SU-DHL-6 (cell line): ENCODE measurements at regions not wholly inside any gene's neighbourhood (a gene's known extent, or its start where the extent isn't known, plus 50 kb on each side); places are given as distances from the start of the nearest gene placed in this dataset.

Experiments
- CTCF ChIP-seq: fragments of 200-600 bp; sonication (generic); IDR thresholded peaks from one replicate; pipeline ENCODE4 v1.5.1; 2017; ENCODE audit warnings: antibody characterized with exemption, mild to moderate bottlenecking, low read length, moderate library complexity; ENCODE audit not compliant: insufficient read depth, poor library complexity, severe bottlenecking
- EZH2phosphoT487 ChIP-seq: fragments of 200-600 bp; sonication (generic), shearing (Covaris generic); conservative IDR thresholded peaks from 2 replicates; pipeline ENCODE4 v1.6.1; 2018; ENCODE audit warnings: mild to moderate bottlenecking, antibody characterized with exemption, low read length, moderate library complexity, mixed read lengths

- TF ChIP-seq CTCF (no peak), EZH2phosphoT487 (no peak)
Measured at GRCh38 chr7:108869070-108869469, 299.4 kb downstream of the DNAJB9 start.
